ENCODE measurements at regions not wholly inside any gene's neighbourhood (a gene's known extent, or its start where the extent isn't known, plus 50 kb on each side); places are given as distances from the start of the nearest gene placed in this dataset.
"Not testable (repeated sequence)": the region's sequence is repeated elsewhere in the genome, so short reads cannot be mapped to it uniquely, and the experiment has no call there.

- no peak for TF ChIP-seq FOSL2 (IDR thresholded peaks at IDR 0.05)
- TF ChIP-seq FOSL2 (CRISPR knock-in tag; IDR thresholded peaks at IDR 0.05), result no peak
- no peak for TF ChIP-seq ZSCAN20 (CRISPR knock-in tag; IDR thresholded peaks at IDR 0.05)
- no peak for TF ChIP-seq RCOR1 (IDR thresholded peaks at IDR 0.05; ENCODE audit: low read depth, low read length)
- TF ChIP-seq JUN (IDR thresholded peaks at IDR 0.05), result no peak
- TF ChIP-seq BHLHE40 (IDR thresholded peaks at IDR 0.05; ENCODE audit: low read depth, low read length), result no peak
- no peak for TF ChIP-seq MAX (IDR thresholded peaks at IDR 0.05)
- TF ChIP-seq ZC3H11A (IDR thresholded peaks at IDR 0.05), result no peak
- no peak for TF ChIP-seq CHD2 (IDR thresholded peaks at IDR 0.05; ENCODE audit: low read length, partially characterized antibody)
- no peak for TF ChIP-seq CHD4 (IDR thresholded peaks at IDR 0.05; ENCODE audit: borderline replicate concordance)
Measured at GRCh38 chr18:22066083-22066485, 103.3 kb upstream of the GATA6 start (continued).

GRCh38 chr18:22067109-22067508 is 102.3 kb upstream of the GATA6 start:
- FAIRE-seq, result no peak
- TF ChIP-seq EHF (CRISPR knock-in tag; IDR thresholded peaks at IDR 0.05), result no peak
- no peak for TF ChIP-seq CBX2 (IDR thresholded peaks at IDR 0.05; ENCODE audit: borderline replicate concordance, low read depth)
- no peak for TF ChIP-seq RNF2 (IDR thresholded peaks at IDR 0.05; ENCODE audit: borderline replicate concordance, low read depth)
- no peak for TF ChIP-seq NPAS2 (CRISPR knock-in tag; IDR thresholded peaks at IDR 0.05; ENCODE audit: borderline replicate concordance)
- no peak for TF ChIP-seq ZC3H11A (IDR thresholded peaks at IDR 0.05)
- no peak for TF ChIP-seq POLR2A (IDR thresholded peaks at IDR 0.05; ENCODE audit: low read length)
- no peak for TF ChIP-seq HES2 (IDR thresholded peaks at IDR 0.05)
- no peak for TF ChIP-seq BHLHE40 (IDR thresholded peaks at IDR 0.05; ENCODE audit: low read depth, low read length)
- TF ChIP-seq RARB (CRISPR knock-in tag; IDR thresholded peaks at IDR 0.05), result no peak
- no peak for TF ChIP-seq MAZ (IDR thresholded peaks at IDR 0.05; ENCODE audit: borderline replicate concordance, low read depth, low read length)

GRCh38 chr18:22067682-22068081 is 101.7 kb upstream of the GATA6 start:
- ATAC-seq, result no peak
- POLR2A ChIA-PET, result no interaction called here

More at GRCh38 chr18:22067109-22067508, 102.3 kb upstream of the GATA6 start:
- ChIA-PET CTCF (no interaction called here), POLR2A (no interaction called here)
- Histone ChIP-seq H3K4me3 (no peak overlapping the region), H3K4me1 (no peaks in the 10 kb centered on the region), H3K4me2 (no peak overlapping the region), H3K9me3 (no peaks in the 10 kb centered on the region), H3K27ac (no peak overlapping the region)
- WGBS (ENCODE audit: missing lambda C conversion rate), result 71% methylated on average over 2 of the region's 2 CpGs
- no peak for ATAC-seq
- DNase-seq (ENCODE audit: low read depth in 1 of 2, low spot score in 1 of 2), result no peak

GRCh38 chr18:22068784-22069183 is 100.6 kb upstream of the GATA6 start:
- WGBS (ENCODE audit: missing lambda C conversion rate), result 38% methylated on average over 2 of the region's 2 CpGs
- POLR2A ChIA-PET; H3K4me3 ChIP-seq; ATAC-seq; H3K4me1 ChIP-seq; H3K4me2 ChIP-seq; H3K27ac ChIP-seq; H3K9me3 ChIP-seq; FAIRE-seq; DNase-seq (ENCODE audit: low read depth in 1 of 2, low spot score in 1 of 2): not testable (repeated sequence)
- CTCF ChIA-PET, result interaction anchor here (1.4 kb wide), 1 partner anchor 113 kb away, joined by 3 read pairs; no protein-coding TSS in a partner anchor

More at GRCh38 chr18:22067682-22068081, 101.7 kb upstream of the GATA6 start:
- no peaks in the 10 kb centered on the region for H3K4me1 ChIP-seq
- H3K4me3 ChIP-seq, result no peak overlapping the region
- CTCF ChIA-PET, result no interaction called here
- 81% methylated on average over 3 of the region's 3 CpGs for WGBS (ENCODE audit: missing lambda C conversion rate)
- FAIRE-seq, result no peak
- H3K9me3 ChIP-seq, result no peaks in the 10 kb centered on the region
- TF ChIP-seq KDM1A (IDR thresholded peaks at IDR 0.05; ENCODE audit: low read depth) (no peak), TP53 (CRISPR knock-in tag; IDR thresholded peaks at IDR 0.05) (no peak), POLR2AphosphoS2 (conservative IDR thresholded peaks at IDR 0.05; ENCODE audit: low read length) (no peak), RARB (CRISPR knock-in tag; IDR thresholded peaks at IDR 0.05) (no peak)
- no peak for DNase-seq (ENCODE audit: low read depth in 1 of 2, low spot score in 1 of 2)
- H3K4me2 ChIP-seq, result no peak overlapping the region
- H3K27ac ChIP-seq, result no peak overlapping the region

- POLR2A ChIA-PET, result no interaction called here
- CTCF ChIA-PET, result no interaction called here
- no peak for ATAC-seq
- no peak overlapping the region for H3K27ac ChIP-seq
- no peaks in the 10 kb centered on the region for H3K4me1 ChIP-seq
- no peak for FAIRE-seq
- H3K9me3 ChIP-seq, result no peaks in the 10 kb centered on the region
- no peak for DNase-seq (ENCODE audit: low read depth in 1 of 2, low spot score in 1 of 2)
- 67% methylated on average over 8 of the region's 8 CpGs for WGBS (ENCODE audit: missing lambda C conversion rate)
- H3K4me2 ChIP-seq, result no peak overlapping the region
- no peak overlapping the region for H3K4me3 ChIP-seq
- TF ChIP-seq CHD4 (IDR thresholded peaks at IDR 0.05; ENCODE audit: borderline replicate concordance), result no peak
- no peak for TF ChIP-seq HOXA7 (CRISPR knock-in tag; IDR thresholded peaks at IDR 0.05)
- TF ChIP-seq NFE2L2 (conservative IDR thresholded peaks at IDR 0.05; ENCODE audit: low read length), result no peak
- TF ChIP-seq JUN (IDR thresholded peaks at IDR 0.05), result no peak
- no peak for TF ChIP-seq KDM5A (IDR thresholded peaks at IDR 0.05)
- no peak for TF ChIP-seq ZFP36 (IDR thresholded peaks at IDR 0.05; ENCODE audit: borderline replicate concordance, partially characterized antibody)
- TF ChIP-seq PBX3 (IDR thresholded peaks at IDR 0.05), result no peak
- no peak for TF ChIP-seq ELK1 (IDR thresholded peaks at IDR 0.05; ENCODE audit: low read depth, low read length)
- TF ChIP-seq CHD2 (IDR thresholded peaks at IDR 0.05; ENCODE audit: low read length, partially characterized antibody), result no peak
- TF ChIP-seq NPAS2 (CRISPR knock-in tag; IDR thresholded peaks at IDR 0.05; ENCODE audit: borderline replicate concordance), result no peak
Measured at GRCh38 chr18:22069916-22070315, 99.5 kb upstream of the GATA6 start.

All from A549 (cell line).